Glomerular visceral epithelial cell (primary cell): ENCODE measurements at regions not wholly inside any gene's neighbourhood (a gene's known extent, or its start where the extent isn't known, plus 50 kb on each side); places are given as distances from the start of the nearest gene placed in this dataset.

ENCODE experiments used
- DNase-seq: peaks from one replicate; pipeline ENCODE4 v3.0.0-alpha.2; 2016; ENCODE audit errors: extremely low spot score

GRCh38 chr15:36344887-36345286 lies 234.5 kb upstream of the CDIN1 start:
- DNase-seq = no peak

GRCh38 chr15:36347272-36347858 lies 232.1 kb upstream of the CDIN1 start:
- no peak for DNase-seq

GRCh38 chr15:36356466-36356865 lies 223.0 kb upstream of the CDIN1 start:
- no peak for DNase-seq

GRCh38 chr15:36356978-36357601 lies 222.3 kb upstream of the CDIN1 start:
- no peak for DNase-seq

- peak; percentile 89 for DNase-seq
These were observed 221.3 kb upstream of the CDIN1 start for GRCh38 chr15:36358094-36358493.

- peak; percentile 44 for DNase-seq
These were observed 220.9 kb upstream of the CDIN1 start for GRCh38 chr15:36358523-36358922.

GRCh38 chr15:36359286-36359685 lies 220.1 kb upstream of the CDIN1 start:
- peak; percentile 12 for DNase-seq

- no peak for DNase-seq
These were observed 218.0 kb upstream of the CDIN1 start for GRCh38 chr15:36361351-36361870.

GRCh38 chr15:36362509-36362915 lies 216.9 kb upstream of the CDIN1 start:
- no peak for DNase-seq

- no peak for DNase-seq
These were observed 216.1 kb upstream of the CDIN1 start for GRCh38 chr15:36363335-36363734.

- no peak for DNase-seq
These were observed 215.0 kb upstream of the CDIN1 start for GRCh38 chr15:36364377-36364776.

GRCh38 chr15:36365963-36366362 lies 213.5 kb upstream of the CDIN1 start:
- DNase-seq = no peak

- DNase-seq = no peak
These were observed 209.2 kb upstream of the CDIN1 start for GRCh38 chr15:36370051-36370730.

GRCh38 chr15:36370731-36371112 lies 208.7 kb upstream of the CDIN1 start:
- peak; percentile 37 for DNase-seq

- DNase-seq = no peak
These were observed 207.9 kb upstream of the CDIN1 start for GRCh38 chr15:36371509-36371908.

GRCh38 chr15:36372968-36373367 lies 206.5 kb upstream of the CDIN1 start:
- DNase-seq = no peak

- DNase-seq = peak; percentile 13
These were observed 205.9 kb upstream of the CDIN1 start for GRCh38 chr15:36373550-36373949.

- no peak for DNase-seq
These were observed 190.3 kb upstream of the CDIN1 start for GRCh38 chr15:36389107-36389506.

GRCh38 chr15:36390491-36390890 lies 188.9 kb upstream of the CDIN1 start:
- no peak for DNase-seq

- DNase-seq = no peak
These were observed 186.7 kb upstream of the CDIN1 start for GRCh38 chr15:36392676-36393266.

GRCh38 chr15:36398212-36398611 lies 181.2 kb upstream of the CDIN1 start:
- DNase-seq = no peak

GRCh38 chr15:36399276-36399675 lies 180.2 kb upstream of the CDIN1 start:
- no peak for DNase-seq
